ENCODE measurements at regions not wholly inside any gene's neighbourhood (a gene's known extent, or its start where the extent isn't known, plus 50 kb on each side); places are given as distances from the start of the nearest gene placed in this dataset.
A peak's percentile ranks its signal among the peaks of the same experiment; 100 is the strongest.

GRCh38 chr13:73341748-73342147 is 282.9 kb downstream of the KLF5 start:
- H3K4me2 ChIP-seq (ENCODE audit: low read length) = no peak overlapping the region
- ChIA-PET POLR2A (ENCODE audit: unreplicated experiment) (no interaction called here), CTCF (no interaction called here)
- H3K36me3 ChIP-seq (ENCODE audit: low read depth, low read length) = no peaks in the 10 kb centered on the region
- BruUV-seq (replicated peaks) = no TSS peak
- H3K4me1 ChIP-seq (ENCODE audit: insufficient read depth, low read length) = peaks cover 36% of the 10 kb centered on the region
- no peaks in the 10 kb centered on the region for H3K9me3 ChIP-seq (ENCODE audit: low read length)
- ATAC-seq (no peak), DNase-seq (peak; percentile 46)
- no peaks in the 10 kb centered on the region for H3K79me2 ChIP-seq (ENCODE audit: low read length)
- intact Hi-C loops (cut with micrococcal nuclease) = no loop called here
- no peak for TF ChIP-seq EZH2phosphoT487 (IDR thresholded peaks at IDR 0.05; ENCODE audit: borderline replicate concordance, low read length)
- no peak for TF ChIP-seq EZH2 (IDR thresholded peaks at IDR 0.05; ENCODE audit: low read length, unreplicated experiment)
- no peak for TF ChIP-seq CTCF (conservative IDR thresholded peaks at IDR 0.05; ENCODE audit: low read depth, low read length)
- no peaks in the 10 kb centered on the region for H3F3A ChIP-seq (ENCODE audit: low read length, unreplicated experiment)
- no peaks in the 10 kb centered on the region for H3K27me3 ChIP-seq (ENCODE audit: low read length)
- no peak overlapping the region for H2AFZ ChIP-seq (ENCODE audit: low read length)
- no peaks in the 10 kb centered on the region for H3K9me2 ChIP-seq (replicated peaks; ENCODE audit: low read length)
- H4K20me1 ChIP-seq (ENCODE audit: low read length) = no peaks in the 10 kb centered on the region
- H3K27ac ChIP-seq (ENCODE audit: low read length) = peak overlapping the region; percentile 34
- H3K9ac ChIP-seq (ENCODE audit: low read length) = no peak overlapping the region
- no peak overlapping the region for H3K4me3 ChIP-seq (ENCODE audit: low read length)

- TF ChIP-seq CTCF (conservative IDR thresholded peaks at IDR 0.05; ENCODE audit: low read depth, low read length) (no peak), EZH2 (IDR thresholded peaks at IDR 0.05; ENCODE audit: low read length, unreplicated experiment) (no peak), EZH2phosphoT487 (IDR thresholded peaks at IDR 0.05; ENCODE audit: borderline replicate concordance, low read length) (no peak)
- Histone ChIP-seq H3K27me3 (ENCODE audit: low read length) (no peaks in the 10 kb centered on the region), H3K4me3 (ENCODE audit: low read length) (no peak overlapping the region), H4K20me1 (ENCODE audit: low read length) (no peaks in the 10 kb centered on the region), H3K27ac (ENCODE audit: low read length) (no peak overlapping the region), H3F3A (ENCODE audit: low read length, unreplicated experiment) (peaks cover 6% of the 10 kb centered on the region), H3K9ac (ENCODE audit: low read length) (no peak overlapping the region), H3K36me3 (ENCODE audit: low read depth, low read length) (no peaks in the 10 kb centered on the region), H2AFZ (ENCODE audit: low read length) (no peak overlapping the region), H3K4me1 (ENCODE audit: insufficient read depth, low read length) (peaks cover 50% of the 10 kb centered on the region), H3K9me3 (ENCODE audit: low read length) (no peaks in the 10 kb centered on the region), H3K4me2 (ENCODE audit: low read length) (no peak overlapping the region), H3K9me2 (replicated peaks; ENCODE audit: low read length) (no peaks in the 10 kb centered on the region), H3K79me2 (ENCODE audit: low read length) (no peaks in the 10 kb centered on the region)
- ChIA-PET POLR2A (ENCODE audit: unreplicated experiment) (interaction anchor here (0.7 kb wide), 1 partner anchor 58 kb away, joined by 3 read pairs; no protein-coding TSS in a partner anchor), CTCF (no interaction called here)
- ATAC-seq (no peak), DNase-seq (peak; percentile 25)
- intact Hi-C loops (cut with micrococcal nuclease) = no loop called here
- BruUV-seq (replicated peaks) = no TSS peak
These were observed 281.3 kb downstream of the KLF5 start for GRCh38 chr13:73340069-73340468.

- no peaks in the 10 kb centered on the region for H3K79me2 ChIP-seq (ENCODE audit: low read length)
- ATAC-seq (no peak), DNase-seq (no peak)
- peak overlapping the region; percentile 100 for H3K27ac ChIP-seq (ENCODE audit: low read length)
- H3K36me3 ChIP-seq (ENCODE audit: low read depth, low read length) = no peaks in the 10 kb centered on the region
- no peaks in the 10 kb centered on the region for H3K9me2 ChIP-seq (replicated peaks; ENCODE audit: low read length)
- H3F3A ChIP-seq (ENCODE audit: low read length, unreplicated experiment) = peaks cover 6% of the 10 kb centered on the region
- H3K27me3 ChIP-seq (ENCODE audit: low read length) = no peaks in the 10 kb centered on the region
- intact Hi-C loops (cut with micrococcal nuclease) = loop anchor here (5.0 kb wide), 2 partner anchors 128 to 368 kb away; no protein-coding TSS in a partner anchor
- no peak overlapping the region for H3K4me2 ChIP-seq (ENCODE audit: low read length)
- no peaks in the 10 kb centered on the region for H3K9me3 ChIP-seq (ENCODE audit: low read length)
- no TSS peak for BruUV-seq (replicated peaks)
- H4K20me1 ChIP-seq (ENCODE audit: low read length) = no peaks in the 10 kb centered on the region
- no peak overlapping the region for H2AFZ ChIP-seq (ENCODE audit: low read length)
- no peak overlapping the region for H3K4me3 ChIP-seq (ENCODE audit: low read length)
- ChIA-PET CTCF (no interaction called here), POLR2A (ENCODE audit: unreplicated experiment) (no interaction called here)
- peaks cover 60% of the 10 kb centered on the region for H3K4me1 ChIP-seq (ENCODE audit: insufficient read depth, low read length)
- TF ChIP-seq CTCF (conservative IDR thresholded peaks at IDR 0.05; ENCODE audit: low read depth, low read length) = no peak
- TF ChIP-seq EZH2 (IDR thresholded peaks at IDR 0.05; ENCODE audit: low read length, unreplicated experiment) = no peak
- no peak for TF ChIP-seq EZH2phosphoT487 (IDR thresholded peaks at IDR 0.05; ENCODE audit: borderline replicate concordance, low read length)
- peak overlapping the region; percentile 79 for H3K9ac ChIP-seq (ENCODE audit: low read length)
These were observed 280.3 kb downstream of the KLF5 start for GRCh38 chr13:73339086-73339485.

Data from PC-3 (cell line).